ENCODE measurements at regions not wholly inside any gene's neighbourhood (a gene's known extent, or its start where the extent isn't known, plus 50 kb on each side); places are given as distances from the start of the nearest gene placed in this dataset.

DNA sequence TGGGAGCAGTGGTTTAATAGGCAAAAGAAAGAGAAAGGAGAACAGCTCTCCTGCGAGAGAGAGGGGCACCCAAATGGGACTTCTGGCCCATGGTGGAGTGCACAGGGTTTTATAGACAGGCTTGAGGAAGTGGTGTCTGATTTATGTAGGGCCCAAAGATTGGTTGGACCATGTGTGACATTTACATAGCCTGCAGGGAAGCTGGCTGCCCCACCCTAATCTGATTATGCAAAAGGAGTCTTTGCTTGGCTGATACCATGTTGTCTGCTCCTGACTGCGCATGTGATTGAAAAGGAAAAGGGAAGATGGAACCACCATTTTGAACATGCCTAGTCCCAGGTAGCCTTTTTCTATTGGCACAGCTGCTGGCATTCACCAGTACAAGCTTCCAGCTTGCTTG lies 100.0 kb upstream of the DIPK2B start:
- no peaks in the 10 kb centered on the region for H3K27me3 Mint-ChIP-seq (ENCODE audit: insufficient read depth, low read depth)
- Histone ChIP-seq H4K20me1 (ENCODE audit: low read depth) (no peaks in the 10 kb centered on the region), H3K9ac (no peak overlapping the region), H3K27me3 (no peaks in the 10 kb centered on the region), H3K4me2 (no peak overlapping the region), H3K79me2 (ENCODE audit: low read depth) (no peaks in the 10 kb centered on the region), H3K36me3 (no peaks in the 10 kb centered on the region), H3F3A (ENCODE audit: low read depth) (no peaks in the 10 kb centered on the region), H3K4me1 (peaks cover 9% of the 10 kb centered on the region), H3K4me3 (no peak overlapping the region), H2AFZ (replicated peaks) (no peak overlapping the region), H3K9me3 (ENCODE audit: low read depth) (peaks cover 11% of the 10 kb centered on the region), H3K27ac (no peak overlapping the region)
- no peak overlapping the region for H3K27ac Mint-ChIP-seq
- peaks cover 3% of the 10 kb centered on the region for H3K4me1 Mint-ChIP-seq
- H3K36me3 Mint-ChIP-seq, result no peaks in the 10 kb centered on the region
- DNase-seq (ENCODE audit: low spot score), result no peak
- TF ChIP-seq EZH2 (IDR thresholded peaks at IDR 0.05) (no peak), EZH2phosphoT487 (IDR thresholded peaks at IDR 0.05) (no peak)
- TF ChIP-seq, protein P1, sequence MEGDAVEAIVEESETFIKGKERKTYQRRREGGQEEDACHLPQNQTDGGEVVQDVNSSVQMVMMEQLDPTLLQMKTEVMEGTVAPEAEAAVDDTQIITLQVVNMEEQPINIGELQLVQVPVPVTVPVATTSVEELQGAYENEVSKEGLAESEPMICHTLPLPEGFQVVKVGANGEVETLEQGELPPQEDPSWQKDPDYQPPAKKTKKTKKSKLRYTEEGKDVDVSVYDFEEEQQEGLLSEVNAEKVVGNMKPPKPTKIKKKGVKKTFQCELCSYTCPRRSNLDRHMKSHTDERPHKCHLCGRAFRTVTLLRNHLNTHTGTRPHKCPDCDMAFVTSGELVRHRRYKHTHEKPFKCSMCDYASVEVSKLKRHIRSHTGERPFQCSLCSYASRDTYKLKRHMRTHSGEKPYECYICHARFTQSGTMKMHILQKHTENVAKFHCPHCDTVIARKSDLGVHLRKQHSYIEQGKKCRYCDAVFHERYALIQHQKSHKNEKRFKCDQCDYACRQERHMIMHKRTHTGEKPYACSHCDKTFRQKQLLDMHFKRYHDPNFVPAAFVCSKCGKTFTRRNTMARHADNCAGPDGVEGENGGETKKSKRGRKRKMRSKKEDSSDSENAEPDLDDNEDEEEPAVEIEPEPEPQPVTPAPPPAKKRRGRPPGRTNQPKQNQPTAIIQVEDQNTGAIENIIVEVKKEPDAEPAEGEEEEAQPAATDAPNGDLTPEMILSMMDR (IDR thresholded peaks at IDR 0.05), result no peak
- no peak overlapping the region for H3K4me3 Mint-ChIP-seq
- H3K9me3 Mint-ChIP-seq, result peaks cover 6% of the 10 kb centered on the region

DNA sequence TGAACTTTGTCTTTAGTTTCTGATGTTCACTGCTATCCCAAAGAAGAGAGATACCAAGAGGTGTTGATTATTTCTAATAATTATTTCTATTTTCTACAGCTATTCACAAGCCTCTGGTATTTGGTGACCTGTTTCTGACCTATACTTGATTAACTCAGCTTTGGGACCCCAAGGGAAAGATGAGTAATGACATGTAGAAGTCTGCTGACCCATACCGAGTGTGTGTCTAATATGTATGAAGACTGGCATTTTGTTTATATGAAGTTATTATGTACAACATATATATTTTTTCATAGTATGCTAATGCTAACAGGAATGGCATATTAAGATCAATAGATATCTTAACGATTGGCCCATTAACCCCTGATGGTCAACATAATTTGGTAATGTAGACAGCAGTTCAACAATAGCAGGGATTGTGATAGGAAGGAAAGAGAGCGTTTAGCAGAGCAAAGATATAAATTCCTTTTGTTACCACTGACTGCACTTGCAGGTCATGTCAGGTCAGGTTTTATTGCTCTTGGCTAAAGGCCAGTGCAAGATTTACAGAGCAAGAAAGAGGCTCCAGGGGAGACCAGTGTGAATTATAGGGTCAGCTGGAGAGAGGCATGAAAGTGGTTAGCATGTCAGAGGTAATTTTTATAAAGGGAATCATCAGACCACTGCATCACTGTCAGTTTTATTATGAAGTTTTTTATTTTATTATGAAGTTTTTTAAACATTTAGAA lies 94.7 kb upstream of the DIPK2B start:
- Histone ChIP-seq H3K27ac (no peak overlapping the region), H3K27me3 (no peaks in the 10 kb centered on the region), H3K4me3 (no peak overlapping the region), H3K36me3 (no peaks in the 10 kb centered on the region), H2AFZ (replicated peaks) (no peak overlapping the region), H3K9me3 (ENCODE audit: low read depth) (no peaks in the 10 kb centered on the region), H3K79me2 (ENCODE audit: low read depth) (no peaks in the 10 kb centered on the region), H3F3A (ENCODE audit: low read depth) (no peaks in the 10 kb centered on the region), H4K20me1 (ENCODE audit: low read depth) (no peaks in the 10 kb centered on the region), H3K4me2 (no peak overlapping the region), H3K4me1 (peaks cover 9% of the 10 kb centered on the region), H3K9ac (no peak overlapping the region)
- Mint-ChIP-seq H3K4me1 (peaks cover 6% of the 10 kb centered on the region), H3K36me3 (no peaks in the 10 kb centered on the region), H3K27me3 (ENCODE audit: insufficient read depth, low read depth) (no peaks in the 10 kb centered on the region), H3K27ac (no peak overlapping the region), H3K9me3 (no peaks in the 10 kb centered on the region), H3K4me3 (no peak overlapping the region)
- no peak for DNase-seq (ENCODE audit: low spot score)
- TF ChIP-seq, protein P1 (IDR thresholded peaks at IDR 0.05), result no peak
- no peak for TF ChIP-seq EZH2 (IDR thresholded peaks at IDR 0.05)
- TF ChIP-seq EZH2phosphoT487 (IDR thresholded peaks at IDR 0.05), result no peak

DNA sequence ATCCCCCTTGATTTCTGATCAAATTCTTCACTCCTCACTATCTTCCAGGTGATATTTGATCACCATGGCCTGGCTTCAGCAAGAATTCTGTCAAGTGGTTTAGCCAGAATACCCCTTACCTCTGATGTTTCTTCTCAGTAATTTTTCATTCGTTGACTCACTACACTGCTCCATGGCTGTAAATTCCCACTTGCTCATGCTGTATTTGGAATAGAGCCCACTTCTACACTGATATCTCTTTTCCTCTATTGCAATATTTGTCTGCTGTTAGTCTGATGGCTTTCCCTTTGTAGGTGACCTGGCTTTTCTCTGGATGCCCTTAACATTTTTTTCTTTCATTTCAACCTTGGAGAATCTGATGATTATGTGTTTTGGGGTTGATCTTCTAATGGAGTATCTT lies 73.9 kb upstream of the DIPK2B start:
- Histone ChIP-seq H3K79me2 (ENCODE audit: low read depth) (no peaks in the 10 kb centered on the region), H3F3A (ENCODE audit: low read depth) (no peaks in the 10 kb centered on the region), H3K4me2 (no peak overlapping the region), H2AFZ (replicated peaks) (no peak overlapping the region), H3K9me3 (ENCODE audit: low read depth) (no peaks in the 10 kb centered on the region), H3K36me3 (no peaks in the 10 kb centered on the region), H3K4me3 (no peak overlapping the region), H4K20me1 (ENCODE audit: low read depth) (no peaks in the 10 kb centered on the region), H3K27me3 (no peaks in the 10 kb centered on the region), H3K4me1 (no peaks in the 10 kb centered on the region), H3K9ac (no peak overlapping the region), H3K27ac (no peak overlapping the region)
- H3K27ac Mint-ChIP-seq, result no peak overlapping the region
- no peak for DNase-seq (ENCODE audit: low spot score)
- H3K4me1 Mint-ChIP-seq, result no peaks in the 10 kb centered on the region
- H3K4me3 Mint-ChIP-seq, result no peak overlapping the region
- H3K9me3 Mint-ChIP-seq, result peaks cover 14% of the 10 kb centered on the region
- TF ChIP-seq EZH2phosphoT487 (IDR thresholded peaks at IDR 0.05) (no peak), EZH2 (IDR thresholded peaks at IDR 0.05) (no peak)
- TF ChIP-seq, protein P1 (IDR thresholded peaks at IDR 0.05), result no peak
- no peaks in the 10 kb centered on the region for H3K36me3 Mint-ChIP-seq
- H3K27me3 Mint-ChIP-seq (ENCODE audit: insufficient read depth, low read depth), result no peaks in the 10 kb centered on the region

Data from neural progenitor cell (in vitro differentiated cells).